Bone marrow (tissue), 2 donors: ENCODE measurements at regions not wholly inside any gene's neighbourhood (a gene's known extent, or its start where the extent isn't known, plus 50 kb on each side); places are given as distances from the start of the nearest gene placed in this dataset.
"Not testable (repeated sequence)": the region's sequence is repeated elsewhere in the genome, so short reads cannot be mapped to it uniquely, and the experiment has no call there.

Experiments used
- DNase-seq, 2 donors: peaks; one replicate each; lab custom pipeline; 2025; lab: John Stamatoyannopoulos, UW

DNA sequence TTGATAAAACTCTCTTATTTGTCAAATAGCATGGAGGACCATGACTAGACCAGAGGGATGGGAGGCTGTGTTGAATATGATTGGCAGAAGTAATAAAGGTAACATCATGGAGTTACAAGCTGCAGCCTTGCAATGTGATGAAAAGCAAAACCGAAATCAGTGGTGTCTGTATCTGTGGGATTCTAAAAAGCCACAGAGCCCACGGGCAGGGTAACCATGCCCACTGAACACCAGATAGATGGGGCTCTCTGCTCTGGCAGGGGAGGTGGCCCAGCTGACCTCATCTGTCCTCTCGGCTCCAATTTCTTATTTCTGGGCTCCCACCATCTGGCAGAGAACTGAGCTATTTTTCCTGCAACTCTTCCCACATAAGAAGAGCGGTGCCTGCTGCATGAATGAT, 1072.2 kb downstream of the GATA3 start:
- DNase-seq: no peak

DNA sequence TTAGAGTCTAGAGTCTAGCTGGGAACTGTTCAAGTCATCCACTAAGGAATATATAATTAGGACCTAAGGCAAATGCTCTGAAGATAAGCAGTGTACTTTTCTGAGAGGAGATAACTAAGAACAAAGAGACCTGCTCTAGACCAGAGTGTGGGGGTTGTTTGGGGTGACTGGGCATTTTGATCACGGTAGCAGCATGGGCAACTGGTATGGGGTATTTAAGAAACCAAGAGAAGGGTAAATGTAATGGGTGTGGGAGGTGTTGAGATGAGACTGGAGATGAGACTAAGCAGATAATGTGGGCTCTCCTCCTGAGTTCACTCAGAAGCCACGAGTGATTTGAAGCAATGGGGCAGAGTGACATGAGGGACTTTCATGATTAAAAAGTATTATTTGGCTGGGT, 1082.9 kb downstream of the GATA3 start:
- DNase-seq: no peak

DNA sequence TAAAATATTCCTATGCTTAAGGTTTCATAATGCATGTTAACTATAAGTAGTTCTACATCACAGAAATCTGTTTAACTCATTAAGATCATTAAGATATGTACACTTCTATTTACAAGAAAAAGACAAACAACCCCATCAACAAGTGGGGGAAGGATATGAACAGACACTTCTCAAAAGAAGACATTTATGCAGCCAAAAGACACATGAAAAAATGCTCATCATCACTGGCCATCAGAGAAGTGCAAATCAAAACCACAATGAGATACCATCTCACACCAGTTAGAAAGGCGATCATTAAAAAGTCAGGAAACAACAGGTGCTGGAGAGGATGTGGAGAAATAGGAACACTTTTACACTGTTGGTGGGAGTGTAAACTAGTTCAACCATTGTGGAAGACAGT, 1084.3 kb downstream of the GATA3 start:
- not testable (repeated sequence) for DNase-seq

DNA sequence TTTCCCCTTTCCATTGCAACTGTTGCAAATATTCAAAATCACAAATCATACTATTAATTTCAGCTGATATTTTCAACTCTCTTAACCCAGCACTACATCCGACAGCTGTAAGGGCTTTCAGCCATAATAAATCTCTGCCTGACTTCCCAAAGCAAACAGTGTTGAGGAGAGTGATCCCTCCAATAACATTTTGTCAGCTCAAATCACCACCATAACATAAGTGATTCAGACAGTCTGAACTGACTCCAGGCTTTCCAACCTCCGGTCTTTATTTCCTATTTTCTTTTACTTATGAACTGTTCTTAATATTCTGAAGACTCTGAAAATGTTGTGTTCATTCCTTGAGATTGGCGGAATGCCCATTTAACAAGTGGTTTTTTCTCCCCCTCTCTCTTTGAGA, 1085.9 kb downstream of the GATA3 start:
- no peak for DNase-seq

DNA sequence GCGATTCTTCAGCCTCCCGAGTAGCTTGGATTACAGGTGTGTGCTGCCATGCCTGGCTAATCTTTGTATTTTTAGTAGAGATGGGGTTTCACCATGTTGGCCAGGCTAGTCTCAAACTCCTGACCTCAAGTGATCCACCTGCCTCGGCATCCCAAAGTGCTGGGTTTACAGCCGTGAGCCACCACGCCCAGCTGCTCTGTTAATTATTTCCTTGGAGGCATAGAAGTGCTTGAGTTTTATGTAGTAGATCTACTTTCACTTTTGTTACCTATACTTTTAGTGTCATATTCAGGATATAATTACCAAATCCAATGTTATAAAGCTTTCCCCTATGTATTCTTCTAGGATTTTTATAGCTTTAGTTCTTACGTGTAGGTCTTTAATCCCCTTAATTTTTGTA, 1093.0 kb downstream of the GATA3 start:
- DNase-seq: no peak

DNA sequence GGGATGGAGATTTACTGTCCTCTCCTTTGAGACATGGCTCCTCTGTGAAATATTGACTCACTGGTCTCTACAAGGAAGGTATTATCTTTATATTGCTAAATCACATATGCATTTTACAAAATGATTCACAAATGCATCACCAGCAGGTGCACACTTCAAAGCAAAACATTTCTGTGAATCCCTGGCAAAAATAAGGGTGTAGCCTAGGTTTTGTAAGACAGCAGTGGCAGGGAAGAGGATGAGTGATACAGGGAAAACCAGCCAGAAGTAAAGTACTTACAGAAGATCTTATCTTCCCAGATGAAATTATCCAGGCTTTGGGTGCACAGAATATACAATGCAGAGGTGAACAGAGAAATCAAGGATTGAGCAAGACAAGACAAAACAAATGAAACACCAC, 1094.6 kb downstream of the GATA3 start:
- no peak for DNase-seq

DNA sequence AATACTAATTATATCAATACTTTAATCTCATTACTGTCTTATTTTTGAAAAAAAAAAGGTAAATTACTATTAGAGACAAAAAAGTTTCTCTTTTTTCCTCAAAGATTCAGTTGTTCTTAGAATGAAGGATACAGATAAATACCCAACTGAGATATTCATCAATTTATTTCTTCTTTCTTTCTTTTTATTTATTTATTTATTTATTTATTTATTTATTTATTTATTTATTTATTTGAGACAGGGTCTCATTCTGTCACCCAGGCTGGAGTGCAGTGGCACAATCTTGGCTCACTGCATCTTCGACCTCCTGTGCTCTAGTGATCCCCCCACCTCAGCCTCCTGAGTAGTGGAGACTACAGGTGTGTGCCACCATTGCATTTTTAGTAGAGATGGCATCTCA, 1098.6 kb downstream of the GATA3 start:
- not testable (repeated sequence) for DNase-seq

DNA sequence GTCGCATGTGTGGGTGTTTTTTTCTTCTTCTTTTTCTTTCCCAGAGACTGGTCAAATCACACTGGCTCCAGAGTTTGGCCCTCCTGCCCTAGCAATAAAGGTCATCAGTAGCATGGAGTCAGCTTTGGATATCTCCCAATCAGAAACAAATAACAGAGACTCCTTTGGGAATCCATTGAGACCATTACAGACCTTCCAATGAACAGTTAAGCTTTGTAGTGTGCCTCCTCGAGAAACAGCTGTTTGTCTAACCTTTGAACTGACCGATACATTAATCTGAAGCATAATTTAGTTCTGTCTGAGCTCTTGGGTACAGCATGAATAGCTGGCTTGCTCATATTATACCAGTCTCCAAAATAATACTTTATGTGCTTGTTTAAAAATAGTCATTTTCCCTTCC, 1103.2 kb downstream of the GATA3 start:
- DNase-seq: no peak

DNA sequence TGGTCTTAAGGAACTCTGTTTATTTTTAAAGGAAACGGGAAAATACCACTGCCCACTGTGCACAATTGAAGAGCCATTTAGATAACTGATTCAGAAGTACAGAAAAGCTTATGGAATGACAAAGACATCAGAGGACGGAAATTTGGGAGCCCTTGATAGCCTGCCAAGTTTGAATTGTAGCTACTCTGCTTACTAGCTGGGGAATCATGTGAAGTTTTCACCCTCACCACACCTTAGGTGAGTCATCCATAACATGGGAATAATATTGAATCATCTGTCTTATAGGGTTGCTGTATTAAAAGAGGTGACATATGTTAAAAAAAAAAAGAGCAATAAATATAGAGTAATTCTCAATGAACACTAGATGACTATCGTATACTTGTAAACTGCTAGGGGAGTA, 1104.2 kb downstream of the GATA3 start:
- DNase-seq: no peak

DNA sequence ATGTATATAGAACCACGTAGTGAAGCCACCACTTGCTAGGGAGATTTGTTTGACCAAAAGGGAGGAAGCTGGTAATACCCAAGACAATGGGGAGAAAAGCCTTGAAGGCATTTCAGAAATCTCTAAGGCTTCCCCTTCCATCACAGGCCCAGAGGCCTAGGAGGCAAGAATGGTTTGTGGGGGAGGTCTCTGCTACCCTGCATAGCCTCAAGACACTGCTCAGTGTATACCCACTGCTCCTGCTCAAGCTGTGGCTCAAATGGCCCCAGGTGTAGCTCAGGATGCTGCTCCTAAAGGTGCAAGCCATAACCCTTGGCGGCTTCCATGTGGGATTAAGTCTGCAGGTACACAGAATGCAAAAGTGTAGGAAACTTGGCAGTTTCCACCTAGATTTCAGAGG, 1105.8 kb downstream of the GATA3 start:
- no peak for DNase-seq

DNA sequence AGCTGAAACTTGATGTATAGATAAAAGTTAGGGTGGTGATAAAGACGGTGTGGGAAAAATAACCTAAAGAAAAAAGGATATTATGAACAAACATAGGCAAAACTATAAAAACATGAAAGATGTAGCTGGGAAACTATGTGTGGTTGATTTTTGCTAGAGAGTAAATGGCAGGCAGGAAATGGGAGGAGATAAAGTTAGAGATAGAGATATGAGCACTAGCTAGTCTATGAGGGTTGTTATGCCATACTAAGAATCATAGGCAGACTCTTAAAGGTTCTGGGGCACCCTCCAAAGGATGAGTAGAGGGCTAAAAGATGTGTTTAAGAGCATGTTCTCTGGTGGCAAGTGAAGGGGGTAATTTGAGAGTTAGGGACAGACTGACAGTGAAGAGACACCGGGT, 1109.2 kb downstream of the GATA3 start:
- no peak for DNase-seq

DNA sequence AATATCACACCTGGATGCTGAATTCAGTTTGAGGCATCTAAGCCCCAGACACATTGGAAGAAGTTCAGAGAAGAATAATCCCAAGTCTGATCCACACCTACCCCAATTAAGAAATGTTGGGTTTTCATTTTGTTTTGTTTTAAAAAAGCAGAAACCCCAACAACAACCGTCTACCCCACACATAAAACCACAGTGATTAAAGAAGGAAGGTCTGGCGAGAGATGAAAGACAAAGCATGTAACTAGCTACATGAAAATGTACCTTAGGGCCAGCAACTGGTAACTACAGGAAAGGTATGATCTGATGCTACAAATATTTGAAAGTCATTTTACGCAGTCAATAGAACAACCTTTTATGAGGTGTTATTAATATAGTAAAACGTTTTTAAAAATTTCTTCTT, 1112.3 kb downstream of the GATA3 start:
- no peak for DNase-seq

DNA sequence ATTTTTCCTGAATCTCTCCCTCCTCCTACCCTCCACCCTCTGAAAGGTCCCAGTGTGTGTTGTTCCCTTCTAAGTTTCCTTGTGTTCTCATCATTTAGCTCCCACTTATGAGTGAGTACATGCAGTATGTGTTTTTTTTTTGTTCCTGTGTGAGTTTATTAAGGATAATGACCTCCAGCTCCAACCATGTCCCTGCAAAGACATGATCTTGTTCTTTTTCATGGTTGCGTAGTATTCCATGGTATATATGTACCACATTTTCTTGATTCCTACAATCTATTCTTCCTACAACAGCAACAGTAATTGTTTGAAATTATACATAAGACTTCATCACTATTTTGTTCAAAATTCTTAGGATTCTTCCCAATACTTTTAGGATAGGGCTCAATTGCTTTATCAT, 1117.8 kb downstream of the GATA3 start:
- no peak for DNase-seq

DNA sequence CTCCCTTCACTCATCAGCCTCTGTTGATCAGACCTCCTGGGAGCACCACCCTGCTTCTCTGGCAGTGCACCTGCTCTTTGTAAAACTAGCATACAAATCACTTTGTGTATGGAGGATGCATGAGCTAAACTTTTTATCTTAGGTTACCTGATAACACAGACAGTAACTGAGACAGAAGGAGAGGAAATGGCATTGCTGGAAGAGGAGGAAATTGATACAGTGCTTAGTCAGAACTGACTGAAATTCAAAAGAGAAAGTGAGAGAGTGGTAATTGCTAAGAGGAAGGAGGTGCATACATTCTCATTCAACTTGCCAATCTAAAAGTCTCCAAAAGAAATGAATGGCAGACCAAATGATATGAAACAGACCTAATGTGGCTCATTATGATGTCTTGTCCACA, 1120.7 kb downstream of the GATA3 start:
- no peak for DNase-seq

DNA sequence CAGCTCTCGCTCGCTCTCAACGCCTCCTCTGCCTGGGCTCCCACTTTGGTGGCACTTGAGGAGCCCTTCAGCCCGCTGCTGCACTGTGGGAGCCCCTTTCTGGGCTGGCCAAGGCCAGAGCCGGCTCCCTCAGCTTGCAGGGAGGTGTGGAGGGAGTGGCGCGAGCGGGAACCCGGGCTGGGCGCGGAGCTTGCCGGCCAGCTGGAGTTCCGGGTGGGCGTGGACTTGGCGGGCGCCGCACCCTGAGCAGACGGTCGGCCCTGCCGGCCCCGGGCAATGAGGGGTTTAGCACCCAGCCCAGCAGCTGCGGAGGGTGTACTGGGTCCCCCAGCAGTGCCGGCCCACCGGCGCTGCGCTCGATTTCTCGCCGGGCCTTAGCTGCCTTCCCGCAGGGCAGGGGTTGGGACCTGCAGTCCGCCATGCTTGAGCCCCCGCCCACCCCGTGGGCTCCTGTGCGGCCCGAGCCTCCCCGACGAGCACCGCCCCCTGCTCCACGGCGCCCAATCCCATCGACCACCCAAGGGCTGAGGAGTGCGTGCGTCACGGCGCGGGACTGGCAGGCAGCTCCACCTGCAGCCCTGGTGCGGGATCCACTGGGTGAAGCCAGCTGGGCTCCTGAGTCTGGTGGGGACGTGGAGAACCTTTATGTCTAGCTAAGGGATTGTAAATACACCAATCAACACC, 1128.9 kb downstream of the GATA3 start:
- DNase-seq: not testable (repeated sequence)

DNA sequence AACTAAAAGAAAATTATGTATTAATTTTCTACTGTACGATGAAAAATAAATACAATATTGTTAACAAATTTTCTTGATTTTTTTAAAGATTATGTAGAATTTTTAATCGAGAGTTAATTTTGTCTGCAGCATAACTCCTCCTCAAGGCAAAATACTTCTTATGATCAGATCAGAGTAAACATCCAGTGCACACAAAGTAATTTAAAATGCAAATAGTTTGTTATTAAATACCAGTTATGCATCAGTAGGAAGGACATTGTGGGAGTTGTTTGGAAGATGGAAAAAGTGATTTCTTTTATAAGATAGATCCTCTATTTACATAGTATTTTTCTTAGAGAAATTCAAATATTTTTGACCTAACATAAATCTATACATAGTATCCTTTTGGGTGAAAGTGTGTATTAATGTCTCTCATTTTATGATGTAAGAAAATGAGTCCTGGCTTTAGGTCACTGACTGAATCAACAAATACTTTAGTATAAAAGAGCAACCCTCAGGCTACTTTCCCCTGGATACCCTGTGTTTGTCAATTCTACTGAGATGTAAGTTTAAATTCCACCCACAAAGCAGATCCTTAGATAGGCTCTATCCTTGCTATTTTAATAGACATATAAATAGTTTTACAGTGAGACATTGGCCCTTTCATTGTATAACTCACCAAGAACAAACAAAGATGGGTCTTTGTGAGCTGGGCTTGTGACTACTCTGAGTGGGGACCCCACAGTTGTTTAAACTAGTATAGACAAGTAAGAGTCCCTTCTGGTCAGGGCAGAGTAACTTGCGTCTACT, 1133.7 kb downstream of the GATA3 start:
- DNase-seq: no peak

DNA sequence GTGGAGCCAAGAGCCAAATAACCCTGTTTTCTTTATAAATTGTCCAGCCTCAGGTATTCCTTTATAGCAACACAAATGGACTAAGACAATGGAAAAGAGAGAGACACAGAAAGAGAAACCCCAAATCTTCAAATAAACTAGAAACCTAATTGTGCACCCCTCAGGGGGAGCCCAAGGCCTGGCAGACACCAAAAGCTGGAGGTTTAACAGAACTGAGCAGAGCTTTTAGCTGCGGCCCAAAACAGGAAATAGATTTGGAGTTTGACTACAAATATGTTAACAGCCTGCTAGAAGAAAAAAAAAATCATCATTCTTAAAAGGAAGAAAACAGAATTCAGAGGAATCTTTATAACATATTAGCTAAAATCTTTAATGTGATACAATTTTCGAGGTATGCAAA, 1135.0 kb downstream of the GATA3 start:
- no peak for DNase-seq

DNA sequence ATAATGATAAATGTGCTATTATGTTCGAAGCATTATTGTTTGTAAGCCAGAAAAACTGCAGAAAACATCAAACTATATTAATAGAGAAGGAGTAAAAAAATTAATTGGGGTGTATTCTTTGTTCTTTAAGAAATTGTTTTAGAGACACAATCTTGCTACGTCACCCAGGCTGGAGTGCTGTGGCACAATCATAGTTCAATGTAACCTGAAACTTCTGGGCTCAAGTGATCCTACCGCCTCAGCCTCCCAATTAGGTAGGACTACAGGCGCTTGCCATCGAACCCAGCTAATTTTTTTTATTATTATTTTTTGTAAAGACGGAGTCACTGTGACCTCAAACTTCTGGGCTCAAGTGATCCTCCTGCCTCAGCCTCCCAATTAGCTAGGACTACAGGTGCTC, 1138.6 kb downstream of the GATA3 start:
- no peak for DNase-seq

DNA sequence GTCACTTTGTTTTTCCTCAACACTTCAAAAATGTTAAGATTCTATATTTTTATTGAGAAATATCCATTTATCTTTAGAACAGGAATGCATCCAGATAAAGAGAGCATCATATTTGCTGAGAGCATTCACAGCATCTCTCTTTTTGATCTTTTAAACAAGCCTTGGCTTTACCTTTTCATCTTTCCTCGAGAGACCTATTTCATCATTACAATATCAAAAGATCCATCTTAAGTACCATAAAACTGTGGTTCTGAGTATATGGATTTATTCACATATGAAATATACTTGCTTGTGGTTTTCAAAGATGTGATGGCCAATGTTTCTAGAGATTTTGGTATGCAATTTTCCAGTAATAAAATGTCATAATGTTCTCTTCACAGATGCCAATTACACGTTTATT, 1140.9 kb downstream of the GATA3 start:
- DNase-seq: no peak

DNA sequence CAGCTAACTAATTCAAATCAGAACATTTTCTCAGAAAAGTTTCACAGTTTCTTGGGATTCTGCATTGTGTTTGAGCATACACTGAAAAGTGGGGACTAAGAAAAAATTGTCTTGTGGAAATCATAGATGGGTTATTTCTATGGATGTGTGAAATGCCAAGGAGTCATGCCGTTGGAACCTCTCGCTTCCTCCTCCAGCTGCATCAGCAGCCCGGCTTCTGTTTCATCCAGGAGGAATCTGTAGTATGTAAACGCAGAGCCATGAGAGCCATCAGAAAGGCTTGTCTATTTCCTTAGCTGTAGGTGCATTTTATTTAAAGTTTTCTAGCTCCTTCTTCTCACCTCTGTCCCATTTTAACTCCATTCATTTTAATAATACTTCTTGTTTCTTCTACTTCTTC, 1144.1 kb downstream of the GATA3 start:
- no peak for DNase-seq

DNA sequence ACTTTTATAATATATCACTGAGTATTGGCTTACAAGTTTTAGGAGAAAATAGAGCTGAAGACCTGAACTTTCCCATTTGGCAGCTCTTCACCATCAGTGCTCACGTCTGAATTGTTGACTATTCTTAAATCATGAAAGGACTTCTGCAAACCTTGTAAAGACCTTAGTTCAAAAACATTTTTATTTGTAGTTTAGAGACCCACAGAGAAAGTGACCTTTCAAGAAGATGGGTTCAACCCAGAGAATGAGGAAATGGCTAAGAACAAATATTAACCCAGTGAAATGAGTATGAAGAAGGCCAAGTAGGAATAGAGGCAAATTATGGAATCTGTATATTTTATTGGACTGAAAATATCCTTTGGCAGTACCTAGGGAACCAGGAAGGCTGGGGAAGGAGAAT, 1151.1 kb downstream of the GATA3 start:
- DNase-seq: no peak

DNA sequence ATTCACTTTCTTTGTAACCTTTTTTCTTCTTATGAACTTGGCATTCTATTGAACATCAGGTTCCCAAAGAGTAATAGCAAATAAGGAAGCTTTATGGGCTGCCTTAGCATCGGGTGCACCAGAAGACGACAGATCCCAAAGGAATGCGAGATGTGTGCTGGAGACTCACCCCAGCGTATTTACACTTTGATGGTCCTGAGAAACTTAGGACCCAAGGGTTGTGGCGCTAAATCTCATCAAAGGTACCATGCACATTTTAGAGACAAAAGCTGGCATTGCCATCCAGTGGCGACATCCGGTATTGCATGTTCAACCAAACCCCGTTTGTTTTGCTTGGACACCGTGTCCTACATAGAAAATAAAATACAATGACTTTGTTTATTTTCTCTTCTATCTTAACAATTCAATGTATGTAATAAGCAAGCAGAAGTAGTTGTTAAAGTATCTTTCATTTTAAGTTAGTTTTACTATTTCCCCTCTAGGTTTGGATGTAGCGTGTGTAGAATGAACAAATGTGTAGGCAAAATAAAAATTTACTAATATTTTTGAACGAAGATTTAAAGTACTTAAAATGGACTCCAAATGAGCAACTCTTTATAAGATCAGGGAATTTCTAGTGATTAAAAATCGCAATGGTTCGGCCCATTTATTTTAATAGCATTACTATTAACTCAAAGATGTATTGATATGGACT, 1154.8 kb downstream of the GATA3 start:
- peak in 1 of 2 donors; percentile 25 for DNase-seq

DNA sequence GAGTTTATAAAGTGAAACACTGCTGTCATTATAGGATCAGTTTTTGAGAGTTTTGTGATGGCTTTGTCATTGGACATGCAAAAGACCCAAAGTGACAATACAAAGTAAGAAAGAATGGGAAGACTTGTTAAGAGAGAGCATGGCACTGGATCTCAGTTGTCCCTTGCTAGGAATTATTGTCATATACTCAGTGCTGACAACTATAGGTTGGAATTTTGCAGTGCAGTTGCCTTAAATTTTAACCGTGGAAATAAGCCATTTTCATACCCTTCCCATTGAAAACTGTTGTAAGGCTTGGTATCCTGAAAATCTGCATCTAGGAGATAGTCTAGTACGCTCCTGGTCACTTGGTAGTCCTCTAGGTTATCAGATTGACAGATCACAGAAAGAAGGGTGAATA, 1156.7 kb downstream of the GATA3 start:
- no peak for DNase-seq
